Thyroid gland (tissue), 4 donors: ENCODE measurements at regions not wholly inside any gene's neighbourhood (a gene's known extent, or its start where the extent isn't known, plus 50 kb on each side); places are given as distances from the start of the nearest gene placed in this dataset.

ENCODE experiments used
- CTCF ChIP-seq, 6 experiments: fragments of 200-600 bp in 3 of 6; fragments of 450-650 bp in 3 of 6; sonication (generic) in 3 of 6; IDR thresholded peaks; one replicate each; pipeline ENCODE4 v1.5.1; 2016 to 2019; ENCODE audit warnings: antibody characterized with exemption in 6 of 6, mild to moderate bottlenecking in 2 of 6, inconsistent platforms in 1 of 6, moderate library complexity in 1 of 6
- POLR2A ChIP-seq, 2 donors: fragments of 450-650 bp; IDR thresholded peaks; one replicate each; pipeline ENCODE4 v1.6.1; 2017; ENCODE audit warnings: antibody characterized with exemption in 2 of 2, mild to moderate bottlenecking in 2 of 2, moderate library complexity in 1 of 2

GRCh38 chr4:7126981-7127380, 59.1 kb upstream of the GRPEL1 start:
- TF ChIP-seq CTCF (IDR thresholded peaks at IDR 0.05) (no peak), POLR2A (IDR thresholded peaks at IDR 0.05) (no peak)
